ENCODE measurements at regions not wholly inside any gene's neighbourhood (a gene's known extent, or its start where the extent isn't known, plus 50 kb on each side); places are given as distances from the start of the nearest gene placed in this dataset.

DNA sequence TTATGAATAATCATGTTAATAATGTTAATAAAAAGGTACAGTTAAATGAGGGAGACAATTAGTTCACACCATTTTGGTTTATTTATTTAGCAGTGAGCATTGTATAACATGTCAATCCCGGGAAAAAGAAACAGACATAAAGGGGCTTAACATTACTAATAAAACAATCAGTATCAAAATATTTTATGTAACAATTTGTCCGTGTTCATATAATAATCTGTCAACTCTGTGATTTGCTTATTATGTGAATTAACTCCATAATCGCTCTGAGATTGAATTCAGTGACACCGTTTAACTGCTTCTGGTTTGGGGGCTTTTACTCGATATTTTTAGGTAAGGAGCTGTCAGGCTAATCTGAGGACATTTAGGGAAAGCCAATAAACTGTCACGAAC is 95.8 kb upstream of the HMGA2 start:
- TF ChIP-seq, protein P1, sequence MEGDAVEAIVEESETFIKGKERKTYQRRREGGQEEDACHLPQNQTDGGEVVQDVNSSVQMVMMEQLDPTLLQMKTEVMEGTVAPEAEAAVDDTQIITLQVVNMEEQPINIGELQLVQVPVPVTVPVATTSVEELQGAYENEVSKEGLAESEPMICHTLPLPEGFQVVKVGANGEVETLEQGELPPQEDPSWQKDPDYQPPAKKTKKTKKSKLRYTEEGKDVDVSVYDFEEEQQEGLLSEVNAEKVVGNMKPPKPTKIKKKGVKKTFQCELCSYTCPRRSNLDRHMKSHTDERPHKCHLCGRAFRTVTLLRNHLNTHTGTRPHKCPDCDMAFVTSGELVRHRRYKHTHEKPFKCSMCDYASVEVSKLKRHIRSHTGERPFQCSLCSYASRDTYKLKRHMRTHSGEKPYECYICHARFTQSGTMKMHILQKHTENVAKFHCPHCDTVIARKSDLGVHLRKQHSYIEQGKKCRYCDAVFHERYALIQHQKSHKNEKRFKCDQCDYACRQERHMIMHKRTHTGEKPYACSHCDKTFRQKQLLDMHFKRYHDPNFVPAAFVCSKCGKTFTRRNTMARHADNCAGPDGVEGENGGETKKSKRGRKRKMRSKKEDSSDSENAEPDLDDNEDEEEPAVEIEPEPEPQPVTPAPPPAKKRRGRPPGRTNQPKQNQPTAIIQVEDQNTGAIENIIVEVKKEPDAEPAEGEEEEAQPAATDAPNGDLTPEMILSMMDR (IDR thresholded peaks at IDR 0.05), result no peak
- TF ChIP-seq POLR2A (IDR thresholded peaks at IDR 0.05), result no peak
